ENCODE measurements at regions not wholly inside any gene's neighbourhood (a gene's known extent, or its start where the extent isn't known, plus 50 kb on each side); places are given as distances from the start of the nearest gene placed in this dataset.
"Not testable (repeated sequence)": the region's sequence is repeated elsewhere in the genome, so short reads cannot be mapped to it uniquely, and the experiment has no call there.

DNA sequence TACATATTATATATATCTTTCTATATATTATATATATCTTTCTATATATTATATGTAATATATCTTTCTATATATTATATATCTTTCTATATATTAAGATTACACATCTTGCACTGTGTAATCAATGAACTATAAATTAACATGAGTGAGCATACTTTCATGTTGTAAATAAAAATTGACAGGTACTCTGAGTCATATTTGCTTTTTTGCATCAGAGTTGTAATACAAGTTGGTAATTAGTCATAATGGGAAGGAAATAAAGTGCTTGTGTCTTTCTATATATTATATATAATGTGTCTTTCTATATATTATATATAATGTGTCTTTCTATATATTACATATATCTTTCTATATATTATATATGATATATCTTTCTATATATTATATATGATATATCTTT is 172.5 kb upstream of the MAGI2 start:
- not testable (repeated sequence) for ATAC-seq (ENCODE audit: low read depth in 2 of 2); H3K9me3 Mint-ChIP-seq; H3K36me3 ChIP-seq (ENCODE audit: control insufficient read depth, insufficient read depth, low read length); H3K27me3 Mint-ChIP-seq; H3K9me3 ChIP-seq (ENCODE audit: control insufficient read depth in 2 of 2, low read length in 2 of 2); H3K36me3 Mint-ChIP-seq; H3K27ac ChIP-seq (ENCODE audit: insufficient read depth, low read length, poor library complexity, severe bottlenecking); DNase-seq; H3K27ac Mint-ChIP-seq; H3K27me3 ChIP-seq (ENCODE audit: control insufficient read depth, insufficient read depth, low read length); H3K4me3 ChIP-seq (ENCODE audit: low read depth, low read length); H3K4me1 Mint-ChIP-seq; H3K4me3 Mint-ChIP-seq; H3K4me1 ChIP-seq (ENCODE audit: control insufficient read depth, insufficient read depth, low read length, poor library complexity, severe bottlenecking)

DNA sequence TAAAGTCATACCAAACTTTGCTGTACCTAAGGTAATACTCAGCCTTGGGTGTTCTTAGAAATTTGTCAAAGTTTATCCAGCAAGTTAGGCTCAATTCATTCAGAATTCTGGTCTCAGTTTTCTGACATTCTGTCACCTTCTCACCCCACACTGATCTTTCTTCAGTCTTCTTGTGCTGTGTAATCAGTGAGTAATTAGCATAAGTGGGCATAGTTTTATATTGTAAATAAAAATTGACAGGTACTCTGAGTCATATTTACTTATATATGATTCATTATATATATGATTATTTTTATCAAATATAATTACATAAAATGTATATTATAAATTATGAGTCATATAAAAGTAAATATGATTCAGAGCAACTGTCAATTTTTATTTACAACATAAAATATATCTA is 170.9 kb upstream of the MAGI2 start:
- Histone ChIP-seq H3K36me3 (ENCODE audit: control insufficient read depth, insufficient read depth, low read length) (no peaks in the 10 kb centered on the region), H3K4me1 (ENCODE audit: control insufficient read depth, insufficient read depth, low read length, poor library complexity, severe bottlenecking) (no peaks in the 10 kb centered on the region), H3K27me3 (ENCODE audit: control insufficient read depth, insufficient read depth, low read length) (no peaks in the 10 kb centered on the region), H3K9me3 (ENCODE audit: control insufficient read depth in 2 of 2, low read length in 2 of 2) (no peaks in the 10 kb centered on the region), H3K4me3 (ENCODE audit: low read depth, low read length) (no peak overlapping the region), H3K27ac (ENCODE audit: insufficient read depth, low read length, poor library complexity, severe bottlenecking) (no peak overlapping the region)
- peaks cover 0 to 7% (median 3%) of the 10 kb centered on the region in 7 donors for H3K9me3 Mint-ChIP-seq
- no peak overlapping the region for H3K27ac Mint-ChIP-seq
- no peaks in the 10 kb centered on the region for H3K36me3 Mint-ChIP-seq
- DNase-seq (no peak), ATAC-seq (ENCODE audit: low read depth in 2 of 2) (no peak)
- no peaks in the 10 kb centered on the region for H3K27me3 Mint-ChIP-seq
- no peaks in the 10 kb centered on the region for H3K4me1 Mint-ChIP-seq
- no peak overlapping the region for H3K4me3 Mint-ChIP-seq

DNA sequence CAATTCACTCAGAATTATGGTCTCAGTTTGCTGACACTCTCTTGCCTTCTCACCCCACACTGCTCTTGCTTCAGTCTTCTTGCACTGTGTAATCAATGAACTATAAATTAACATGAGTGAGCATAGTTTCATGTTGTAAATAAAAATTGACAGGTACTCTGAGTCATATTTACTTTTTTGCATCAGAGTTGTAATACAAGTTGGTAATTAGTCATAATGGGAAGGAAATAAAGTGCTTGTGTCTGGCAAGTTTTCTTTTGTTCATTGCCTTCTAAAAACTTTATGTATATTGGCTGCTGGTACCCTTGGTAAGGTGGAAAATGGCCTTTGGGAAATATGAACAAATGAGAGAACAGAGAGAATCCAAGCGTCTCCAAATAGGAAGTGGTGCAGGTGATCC is 169.3 kb upstream of the MAGI2 start:
- H3K9me3 ChIP-seq (ENCODE audit: control insufficient read depth in 2 of 2, low read length in 2 of 2) = peaks cover 0 to 5% of the 10 kb centered on the region in 2 experiments
- Mint-ChIP-seq H3K4me1 (no peaks in the 10 kb centered on the region), H3K27ac (no peak overlapping the region), H3K9me3 (peaks cover 0 to 7% (median 3%) of the 10 kb centered on the region in 7 donors), H3K4me3 (no peak overlapping the region), H3K36me3 (no peaks in the 10 kb centered on the region), H3K27me3 (no peaks in the 10 kb centered on the region)
- ATAC-seq (ENCODE audit: low read depth in 2 of 2) = no peak
- no peak overlapping the region for H3K4me3 ChIP-seq (ENCODE audit: low read depth, low read length)
- no peaks in the 10 kb centered on the region for H3K4me1 ChIP-seq (ENCODE audit: control insufficient read depth, insufficient read depth, low read length, poor library complexity, severe bottlenecking)
- DNase-seq = no peak
- no peaks in the 10 kb centered on the region for H3K36me3 ChIP-seq (ENCODE audit: control insufficient read depth, insufficient read depth, low read length)
- no peaks in the 10 kb centered on the region for H3K27me3 ChIP-seq (ENCODE audit: control insufficient read depth, insufficient read depth, low read length)
- no peak overlapping the region for H3K27ac ChIP-seq (ENCODE audit: insufficient read depth, low read length, poor library complexity, severe bottlenecking)

DNA sequence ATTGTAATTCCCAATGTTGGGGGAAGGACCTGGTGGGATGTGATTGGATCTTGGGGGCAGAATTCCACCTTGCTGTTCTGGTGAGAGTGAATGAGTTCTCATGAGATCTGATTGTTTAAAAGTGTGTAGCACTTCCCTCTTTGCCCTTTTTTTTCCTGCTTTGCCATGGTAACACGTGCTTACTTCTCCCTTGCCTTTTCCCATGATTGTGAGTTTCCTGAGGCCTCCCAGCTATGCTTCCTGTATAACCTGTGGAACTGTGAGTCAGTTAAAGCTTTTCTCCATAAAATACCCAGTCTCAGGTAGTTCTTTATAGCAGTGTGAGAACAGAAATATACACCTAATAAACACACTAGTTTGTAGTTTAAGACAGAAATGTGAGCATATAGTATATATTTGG is 166.8 kb upstream of the MAGI2 start:
- Histone ChIP-seq H3K27me3 (ENCODE audit: control insufficient read depth, insufficient read depth, low read length) (no peaks in the 10 kb centered on the region), H3K4me3 (ENCODE audit: low read depth, low read length) (no peak overlapping the region), H3K36me3 (ENCODE audit: control insufficient read depth, insufficient read depth, low read length) (no peaks in the 10 kb centered on the region), H3K9me3 (ENCODE audit: control insufficient read depth in 2 of 2, low read length in 2 of 2) (peaks cover 0 to 10% of the 10 kb centered on the region in 2 experiments), H3K27ac (ENCODE audit: insufficient read depth, low read length, poor library complexity, severe bottlenecking) (no peak overlapping the region), H3K4me1 (ENCODE audit: control insufficient read depth, insufficient read depth, low read length, poor library complexity, severe bottlenecking) (no peaks in the 10 kb centered on the region)
- no peaks in the 10 kb centered on the region for H3K27me3 Mint-ChIP-seq
- no peak overlapping the region for H3K4me3 Mint-ChIP-seq
- no peaks in the 10 kb centered on the region for H3K4me1 Mint-ChIP-seq
- ATAC-seq (ENCODE audit: low read depth in 2 of 2) (no peak), DNase-seq (no peak)
- no peaks in the 10 kb centered on the region for H3K36me3 Mint-ChIP-seq
- H3K27ac Mint-ChIP-seq = no peak overlapping the region
- peaks cover 0 to 7% (median 3%) of the 10 kb centered on the region in 7 donors for H3K9me3 Mint-ChIP-seq

DNA sequence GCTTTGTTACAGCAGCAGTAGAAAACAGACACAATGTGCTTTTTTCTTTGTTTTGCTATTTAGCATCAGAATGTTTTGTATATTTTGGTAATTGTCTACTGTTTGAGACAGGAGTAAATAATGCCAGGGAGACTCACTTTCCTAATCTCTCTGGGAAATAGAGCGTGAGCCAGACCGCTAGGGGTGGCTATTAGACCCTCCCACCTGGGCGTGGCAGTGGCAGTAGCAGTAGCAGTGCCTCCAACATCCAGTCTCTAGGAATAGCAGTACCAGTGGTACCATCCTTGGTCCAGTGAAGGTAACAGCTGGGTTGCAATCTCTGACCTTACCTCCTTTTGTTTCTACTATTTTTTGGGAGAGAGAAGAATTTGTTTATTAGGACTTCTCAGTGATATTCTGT is 165.7 kb upstream of the MAGI2 start:
- Mint-ChIP-seq H3K27ac (no peak overlapping the region), H3K9me3 (peaks cover 0 to 7% (median 3%) of the 10 kb centered on the region in 7 donors), H3K27me3 (no peaks in the 10 kb centered on the region), H3K4me3 (no peak overlapping the region), H3K4me1 (no peaks in the 10 kb centered on the region), H3K36me3 (no peaks in the 10 kb centered on the region)
- Histone ChIP-seq H3K9me3 (ENCODE audit: control insufficient read depth in 2 of 2, low read length in 2 of 2) (peaks cover 0 to 12% of the 10 kb centered on the region in 2 experiments), H3K4me3 (ENCODE audit: low read depth, low read length) (no peak overlapping the region), H3K4me1 (ENCODE audit: control insufficient read depth, insufficient read depth, low read length, poor library complexity, severe bottlenecking) (no peaks in the 10 kb centered on the region), H3K36me3 (ENCODE audit: control insufficient read depth, insufficient read depth, low read length) (no peaks in the 10 kb centered on the region), H3K27me3 (ENCODE audit: control insufficient read depth, insufficient read depth, low read length) (no peaks in the 10 kb centered on the region), H3K27ac (ENCODE audit: insufficient read depth, low read length, poor library complexity, severe bottlenecking) (no peak overlapping the region)
- ATAC-seq (ENCODE audit: low read depth in 2 of 2) (no peak), DNase-seq (no peak)

DNA sequence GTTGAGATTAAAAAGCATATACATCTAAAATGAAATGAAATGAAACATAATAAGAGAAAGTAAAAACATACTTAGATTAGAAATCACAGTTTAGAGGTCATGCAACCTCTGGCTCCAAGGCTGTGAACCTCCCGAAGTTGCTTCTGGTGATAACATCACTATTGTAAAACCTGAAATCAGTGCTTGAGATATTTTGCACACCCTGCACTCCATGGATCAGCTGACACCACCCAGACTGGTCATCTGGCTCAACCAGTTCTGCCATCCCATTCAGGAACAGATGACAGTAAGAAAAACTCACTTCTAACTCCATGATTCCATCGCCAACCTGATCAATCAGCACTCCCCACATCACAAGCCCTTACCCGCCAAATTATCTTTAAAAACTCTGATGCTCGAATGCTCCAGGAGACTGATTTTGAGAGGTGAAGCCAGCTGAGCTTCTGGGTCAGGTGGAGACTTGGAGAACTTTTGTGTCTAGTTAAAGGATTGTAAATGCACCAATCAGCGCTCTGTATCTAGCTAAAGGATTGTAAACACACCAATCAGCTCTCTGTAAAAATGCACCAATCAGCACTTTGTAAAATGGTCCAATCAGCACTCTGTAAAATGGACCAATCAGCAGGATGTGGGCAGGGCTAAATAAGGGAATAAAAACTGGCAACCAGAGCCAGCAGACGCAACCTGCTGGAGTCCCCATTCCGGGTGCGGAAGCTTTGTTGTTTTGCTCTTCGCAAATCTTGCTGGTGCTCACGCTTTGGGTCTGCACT is 162.6 kb upstream of the MAGI2 start:
- H3K9me3 Mint-ChIP-seq = peaks cover 0 to 7% (median 4%) of the 10 kb centered on the region in 7 donors
- no peaks in the 10 kb centered on the region for H3K36me3 Mint-ChIP-seq
- H3K27ac ChIP-seq (ENCODE audit: insufficient read depth, low read length, poor library complexity, severe bottlenecking) = no peak overlapping the region
- no peak overlapping the region for H3K4me3 ChIP-seq (ENCODE audit: low read depth, low read length)
- no peaks in the 10 kb centered on the region for H3K36me3 ChIP-seq (ENCODE audit: control insufficient read depth, insufficient read depth, low read length)
- no peak overlapping the region for H3K27ac Mint-ChIP-seq
- peaks cover 0 to 12% of the 10 kb centered on the region in 2 experiments for H3K9me3 ChIP-seq (ENCODE audit: control insufficient read depth in 2 of 2, low read length in 2 of 2)
- no peaks in the 10 kb centered on the region for H3K4me1 ChIP-seq (ENCODE audit: control insufficient read depth, insufficient read depth, low read length, poor library complexity, severe bottlenecking)
- H3K27me3 Mint-ChIP-seq = no peaks in the 10 kb centered on the region
- H3K4me1 Mint-ChIP-seq = no peaks in the 10 kb centered on the region
- H3K4me3 Mint-ChIP-seq = no peak overlapping the region
- H3K27me3 ChIP-seq (ENCODE audit: control insufficient read depth, insufficient read depth, low read length) = no peaks in the 10 kb centered on the region
- ATAC-seq (ENCODE audit: low read depth in 2 of 2) (no peak), DNase-seq (no peak)

DNA sequence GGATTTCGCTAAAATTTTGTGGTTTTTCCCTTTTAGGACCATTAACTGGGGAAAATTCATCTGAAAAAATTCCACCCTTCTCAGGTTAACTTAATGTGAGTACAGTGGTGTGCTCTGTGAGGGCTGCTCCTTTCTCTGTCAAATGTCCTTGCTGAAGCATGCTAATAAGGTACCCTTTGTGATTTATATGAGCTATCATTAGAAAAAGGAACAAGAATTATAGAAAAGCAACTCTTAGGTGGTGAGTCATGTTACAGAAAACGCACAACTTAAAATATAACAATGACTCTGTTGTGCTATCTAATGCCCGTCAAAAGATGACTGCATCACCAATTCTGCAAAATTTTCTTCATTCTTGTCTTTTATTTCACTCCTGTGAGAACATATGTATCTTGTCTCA is 162.0 kb upstream of the MAGI2 start:
- H3K27ac Mint-ChIP-seq = no peak overlapping the region
- Histone ChIP-seq H3K36me3 (ENCODE audit: control insufficient read depth, insufficient read depth, low read length) (no peaks in the 10 kb centered on the region), H3K9me3 (ENCODE audit: control insufficient read depth in 2 of 2, low read length in 2 of 2) (peaks cover 0 to 12% of the 10 kb centered on the region in 2 experiments), H3K4me3 (ENCODE audit: low read depth, low read length) (no peak overlapping the region), H3K27ac (ENCODE audit: insufficient read depth, low read length, poor library complexity, severe bottlenecking) (no peak overlapping the region), H3K27me3 (ENCODE audit: control insufficient read depth, insufficient read depth, low read length) (no peaks in the 10 kb centered on the region), H3K4me1 (ENCODE audit: control insufficient read depth, insufficient read depth, low read length, poor library complexity, severe bottlenecking) (no peaks in the 10 kb centered on the region)
- H3K4me1 Mint-ChIP-seq = no peaks in the 10 kb centered on the region
- H3K9me3 Mint-ChIP-seq = peaks cover 0 to 7% (median 4%) of the 10 kb centered on the region in 7 donors
- ATAC-seq (ENCODE audit: low read depth in 2 of 2) (no peak), DNase-seq (no peak)
- no peaks in the 10 kb centered on the region for H3K27me3 Mint-ChIP-seq
- no peaks in the 10 kb centered on the region for H3K36me3 Mint-ChIP-seq
- H3K4me3 Mint-ChIP-seq = no peak overlapping the region

DNA sequence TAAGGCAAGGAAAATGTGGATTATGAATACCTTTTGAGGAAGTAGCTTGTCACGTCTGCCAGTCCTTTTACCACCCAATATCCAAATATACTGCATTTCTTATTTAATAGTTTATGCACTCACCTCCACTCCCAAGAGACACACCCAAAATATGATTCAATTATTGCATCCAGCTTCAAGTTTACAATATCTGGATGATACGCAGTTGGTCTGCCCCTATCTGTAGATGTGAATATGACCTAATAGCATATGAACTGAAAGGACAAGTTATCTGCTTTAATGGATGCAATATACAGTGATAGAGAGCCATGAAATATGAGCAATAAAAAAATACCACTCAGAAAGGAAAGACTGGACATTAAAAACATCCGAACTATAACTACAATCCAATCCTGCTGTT is 159.4 kb upstream of the MAGI2 start:
- Mint-ChIP-seq H3K27me3 (no peaks in the 10 kb centered on the region), H3K4me1 (no peaks in the 10 kb centered on the region), H3K27ac (no peak overlapping the region), H3K36me3 (no peaks in the 10 kb centered on the region), H3K4me3 (no peak overlapping the region), H3K9me3 (peaks cover 0 to 5% (median 0%) of the 10 kb centered on the region in 7 donors)
- DNase-seq (no peak), ATAC-seq (ENCODE audit: low read depth in 2 of 2) (no peak)
- Histone ChIP-seq H3K27me3 (ENCODE audit: control insufficient read depth, insufficient read depth, low read length) (no peaks in the 10 kb centered on the region), H3K4me3 (ENCODE audit: low read depth, low read length) (no peak overlapping the region), H3K4me1 (ENCODE audit: control insufficient read depth, insufficient read depth, low read length, poor library complexity, severe bottlenecking) (no peaks in the 10 kb centered on the region), H3K36me3 (ENCODE audit: control insufficient read depth, insufficient read depth, low read length) (no peaks in the 10 kb centered on the region), H3K9me3 (ENCODE audit: control insufficient read depth in 2 of 2, low read length in 2 of 2) (peaks cover 0 to 7% of the 10 kb centered on the region in 2 experiments), H3K27ac (ENCODE audit: insufficient read depth, low read length, poor library complexity, severe bottlenecking) (no peak overlapping the region)
